HG03439 (cell line): ENCODE measurements at regions not wholly inside any gene's neighbourhood (a gene's known extent, or its start where the extent isn't known, plus 50 kb on each side); places are given as distances from the start of the nearest gene placed in this dataset.
"Not testable (repeated sequence)": the region's sequence is repeated elsewhere in the genome, so short reads cannot be mapped to it uniquely, and the experiment has no call there.

Experiments used
- ATAC-seq: cut with Tn5 transposase; IDR thresholded peaks from one replicate; pipeline ENCODE4 v1.9.1; 2021; ENCODE audit warnings: mild to moderate bottlenecking, moderate library complexity; ENCODE audit not compliant: unreplicated experiment

DNA sequence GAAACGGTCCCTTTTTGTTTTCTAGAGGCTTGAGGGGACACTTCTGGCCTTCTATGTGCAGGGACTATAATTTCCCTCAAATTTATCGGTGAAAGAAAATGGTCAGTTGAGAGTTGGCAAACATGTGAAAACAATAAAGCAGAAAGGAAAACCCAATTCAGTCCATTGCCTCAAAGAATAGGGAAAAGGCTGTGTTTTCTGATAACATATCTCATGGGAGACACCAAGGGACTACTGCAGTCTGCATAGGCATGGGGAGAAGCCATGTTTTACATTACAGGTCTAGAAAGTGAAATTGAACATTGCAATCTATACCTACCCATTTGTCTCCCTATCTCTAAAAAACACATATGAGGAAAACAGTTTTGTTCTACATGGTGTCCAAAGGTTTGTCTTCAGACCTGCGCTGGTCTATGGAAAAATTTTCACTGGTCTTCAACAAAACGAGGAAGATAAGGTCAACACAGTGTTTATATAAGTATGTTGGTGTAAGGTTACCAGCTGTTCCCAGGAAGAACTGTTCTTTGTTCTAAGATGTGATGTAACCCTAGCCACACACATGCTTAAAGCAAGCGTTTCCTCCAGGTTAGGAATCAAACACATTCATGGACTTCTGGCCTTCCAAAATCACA is 179.7 kb downstream of the MREG start:
- ATAC-seq: no peak

DNA sequence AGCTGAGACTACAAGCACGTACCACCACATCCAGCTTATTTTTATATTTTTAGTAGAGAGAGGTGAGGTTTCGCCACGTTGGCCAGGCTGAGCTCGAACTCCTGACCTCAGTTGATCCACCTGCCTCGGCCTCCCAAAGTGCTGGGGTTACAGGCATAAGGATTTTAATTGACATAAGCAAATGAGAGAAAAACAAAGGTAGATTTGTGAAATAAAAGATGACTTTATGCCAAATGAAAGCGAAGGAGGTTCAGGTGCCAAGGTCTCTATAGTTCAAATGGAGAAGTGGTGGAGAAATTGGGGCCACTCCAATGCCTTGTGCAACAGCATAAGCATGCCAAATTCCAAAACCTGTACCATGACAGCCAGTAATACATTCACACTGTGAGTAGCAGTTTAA is 180.6 kb downstream of the MREG start:
- ATAC-seq: no peak

DNA sequence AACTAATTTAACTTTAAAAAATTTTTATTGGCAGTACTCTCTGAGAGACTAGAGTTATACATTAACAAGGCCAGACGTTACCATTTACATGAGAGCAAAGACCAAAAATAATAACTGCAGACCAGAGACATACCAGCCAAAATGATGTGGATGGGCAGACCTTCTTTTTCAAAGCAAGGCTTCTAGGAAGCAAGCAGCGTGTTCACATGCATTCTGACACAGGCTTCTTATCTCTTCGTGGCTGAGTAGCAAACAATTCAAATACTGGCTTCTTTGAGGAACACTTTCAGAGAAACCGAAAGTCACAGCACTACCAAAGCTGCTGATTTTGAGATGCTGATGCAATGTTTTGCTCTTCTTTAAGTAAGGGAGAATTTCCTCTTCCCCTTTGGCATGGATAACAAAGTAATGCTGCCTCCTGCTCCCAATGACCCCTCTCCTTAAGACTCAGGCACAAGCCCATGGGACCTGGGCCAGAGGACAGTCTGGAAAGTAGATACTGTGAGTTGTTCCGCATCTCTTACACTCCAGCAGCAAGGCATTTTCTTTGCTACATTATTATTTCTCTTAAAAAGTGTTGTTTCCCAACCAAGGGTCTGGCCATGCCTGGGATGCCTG is 181.9 kb downstream of the MREG start:
- no peak for ATAC-seq

GRCh38 chr2:215830304-215830703 is 183.0 kb downstream of the MREG start:
- no peak for ATAC-seq

DNA sequence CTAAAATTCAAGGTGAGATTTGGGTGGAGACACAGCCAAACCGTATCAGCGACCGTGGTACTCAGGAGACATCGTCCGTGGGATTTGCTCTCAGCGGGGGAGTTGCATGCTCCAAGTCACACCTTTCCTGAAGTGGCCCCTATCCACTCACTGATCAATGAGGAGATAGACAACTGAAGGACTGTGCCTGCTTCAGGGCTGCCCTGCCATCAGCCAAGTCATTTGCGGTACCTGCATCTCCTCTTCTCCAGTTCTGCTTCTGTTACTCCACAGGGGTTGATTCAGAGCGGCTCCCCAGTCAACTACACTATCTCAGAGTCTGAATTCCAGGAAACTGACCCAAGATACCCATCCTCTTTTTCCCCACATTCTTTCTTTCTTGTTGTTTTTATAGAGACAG is 184.1 kb downstream of the MREG start:
- no peak for ATAC-seq

- ATAC-seq: peak; percentile 56
These were observed 184.7 kb downstream of the MREG start for GRCh38 chr2:215828528-215829184.

DNA sequence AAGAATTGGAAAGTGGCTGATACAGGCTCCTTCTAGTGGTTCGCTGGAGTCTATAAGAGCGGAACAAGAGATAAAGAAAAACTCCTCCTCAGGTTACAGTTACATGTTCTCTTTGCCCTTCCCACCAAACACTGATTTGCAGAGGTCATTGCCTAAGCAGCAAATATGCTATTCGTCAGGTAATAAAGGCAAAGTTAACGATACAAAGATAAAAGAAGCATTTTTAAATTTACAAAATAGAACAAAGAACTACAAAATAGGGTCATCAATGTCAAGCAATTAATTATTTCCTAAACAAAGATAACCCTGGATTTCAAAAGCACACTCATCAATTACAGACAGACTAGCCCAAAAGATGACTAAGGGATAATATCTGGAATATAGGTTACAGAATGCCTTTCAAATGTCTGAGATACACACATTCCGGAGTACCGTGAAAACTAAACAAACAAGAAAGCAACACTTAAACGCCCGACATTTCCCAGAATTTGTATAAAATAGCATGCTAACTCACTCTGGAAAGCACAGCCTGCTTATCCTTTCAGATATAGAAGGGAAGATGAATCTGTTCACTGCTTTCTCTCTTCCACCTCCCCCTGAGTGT is 186.4 kb downstream of the MREG start:
- no peak for ATAC-seq

DNA sequence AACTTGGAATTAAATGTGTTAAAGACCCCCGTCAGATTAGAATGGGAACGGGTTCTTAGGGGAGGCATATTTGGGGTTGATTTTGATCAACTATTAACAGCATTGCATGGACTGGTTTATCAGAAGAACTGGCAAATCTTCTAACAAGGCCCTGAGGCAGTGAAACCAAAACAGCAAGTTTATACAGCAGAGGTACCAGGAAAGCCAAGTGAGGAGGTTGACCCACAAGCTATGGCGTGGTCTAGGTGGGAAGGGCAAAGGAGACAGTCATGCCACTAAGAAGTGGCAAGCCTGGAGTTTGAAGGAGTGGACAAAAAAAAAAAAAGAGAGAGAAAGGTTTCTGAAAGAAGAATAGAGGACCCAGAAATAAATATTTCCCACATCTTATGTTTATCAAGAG is 187.0 kb downstream of the MREG start:
- ATAC-seq: no peak

GRCh38 chr2:215825707-215826106 is 187.6 kb downstream of the MREG start:
- ATAC-seq: no peak

GRCh38 chr2:215821298-215821697 is 192.1 kb downstream of the MREG start:
- ATAC-seq: not testable (repeated sequence)

- not testable (repeated sequence) for ATAC-seq
These were observed 193.6 kb downstream of the MREG start for GRCh38 chr2:215819713-215820112.

GRCh38 chr2:215817046-215817445 is 196.3 kb downstream of the MREG start:
- ATAC-seq: no peak

GRCh38 chr2:215816424-215816823 is 196.9 kb downstream of the MREG start:
- no peak for ATAC-seq

DNA sequence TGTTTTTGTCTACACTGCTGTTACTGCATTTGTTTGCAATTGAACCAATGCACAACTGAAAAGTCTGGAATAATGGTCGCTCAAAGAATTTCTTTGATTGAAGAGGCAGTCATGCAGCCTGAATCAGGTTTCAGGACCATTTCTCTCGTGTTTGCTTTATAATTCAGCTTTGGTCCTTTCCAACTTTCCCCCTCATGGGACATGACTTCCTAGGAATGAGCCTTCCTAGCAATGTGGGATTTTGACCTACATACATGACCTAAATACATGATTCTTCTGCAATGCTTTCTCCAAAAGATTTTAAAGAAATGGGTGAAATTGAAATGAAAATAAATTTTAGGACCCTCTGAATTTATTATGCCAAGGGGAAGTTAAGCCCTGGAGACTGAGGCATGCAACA is 197.4 kb downstream of the MREG start:
- no peak for ATAC-seq

DNA sequence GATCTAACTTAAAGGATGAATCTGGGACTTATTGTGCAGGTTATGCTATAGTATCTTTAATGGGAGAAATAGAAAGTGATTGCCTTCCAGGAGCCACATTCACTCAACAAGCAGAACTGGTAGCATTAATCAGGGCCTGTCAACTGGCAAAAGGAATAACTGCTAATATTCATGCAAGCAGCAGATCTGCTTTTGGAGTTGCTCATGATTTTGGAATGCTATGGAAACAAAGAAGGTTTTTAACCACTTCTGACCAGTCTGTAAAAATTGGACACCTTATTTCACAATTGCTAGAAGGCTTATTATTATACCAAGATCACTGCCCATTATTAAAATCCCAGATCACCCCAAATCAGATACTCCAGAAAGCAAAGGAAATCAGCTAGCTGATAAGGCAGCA is 200.4 kb downstream of the MREG start:
- ATAC-seq: no peak

GRCh38 chr2:215811409-215812345 is 201.7 kb downstream of the MREG start:
- ATAC-seq: peak; percentile 98

GRCh38 chr2:215811003-215811402 is 202.3 kb downstream of the MREG start:
- peak; percentile 6 for ATAC-seq

DNA sequence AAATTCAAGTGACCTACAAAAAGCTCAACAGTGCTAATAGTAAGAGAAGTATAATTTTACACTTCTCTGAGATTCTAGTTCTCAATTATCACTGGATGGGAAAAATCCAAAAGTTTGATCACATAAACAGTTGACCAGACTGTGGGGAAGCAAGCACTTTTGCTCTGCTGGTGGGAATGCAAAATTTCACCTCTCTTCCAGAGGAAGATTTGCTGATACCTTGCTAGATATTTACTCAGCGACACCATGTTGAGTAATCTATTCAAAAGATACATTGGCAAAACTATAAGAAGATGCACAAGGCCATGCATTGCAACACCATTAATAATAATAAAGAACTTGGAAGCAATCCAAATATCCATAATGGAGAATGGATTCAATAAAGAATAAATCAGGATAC is 204.4 kb downstream of the MREG start:
- ATAC-seq: no peak

DNA sequence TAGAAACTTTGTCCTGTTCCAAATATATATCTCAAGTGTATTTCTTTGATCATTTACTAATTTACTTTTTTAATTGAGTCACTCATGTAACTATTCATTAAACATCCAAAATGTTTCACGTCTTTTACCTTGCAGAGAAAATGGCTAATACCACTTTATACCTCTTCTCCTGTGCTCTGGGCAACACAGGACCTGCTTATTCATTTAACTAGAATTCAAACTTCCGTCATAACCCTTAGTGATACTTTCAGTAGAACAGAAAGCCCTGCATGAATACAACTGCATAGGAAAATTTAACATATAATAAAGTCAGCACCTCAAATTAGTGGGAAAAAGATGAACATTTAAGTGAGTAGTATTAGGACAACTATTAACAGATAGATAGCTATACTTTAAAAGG is 205.2 kb downstream of the MREG start:
- ATAC-seq: no peak

GRCh38 chr2:215805493-215805892 is 207.9 kb downstream of the MREG start:
- no peak for ATAC-seq

- no peak for ATAC-seq
These were observed 210.2 kb downstream of the MREG start for GRCh38 chr2:215803150-215803549.
